GM19099 (cell line): ENCODE measurements at regions not wholly inside any gene's neighbourhood (a gene's known extent, or its start where the extent isn't known, plus 50 kb on each side); places are given as distances from the start of the nearest gene placed in this dataset.

Source experiments
- POLR2A ChIP-seq: IDR thresholded peaks from 3 replicates; pipeline ENCODE4 v1.6.1; 2011; ENCODE audit warnings: low read depth; ENCODE audit not compliant: insufficient read length; ENCODE audit errors: extremely low read depth

- TF ChIP-seq POLR2A: no peak
These were observed 1546.5 kb downstream of the OTOL1 start for GRCh38 chr3:163043074-163043473.

GRCh38 chr3:163045945-163046344, 1549.3 kb downstream of the OTOL1 start:
- TF ChIP-seq POLR2A: no peak

- TF ChIP-seq POLR2A: no peak
These were observed 1552.3 kb downstream of the OTOL1 start for GRCh38 chr3:163048881-163049280.

GRCh38 chr3:163056874-163057497, 1560.4 kb downstream of the OTOL1 start:
- TF ChIP-seq POLR2A: no peak

- TF ChIP-seq POLR2A: no peak
These were observed 1561.6 kb downstream of the OTOL1 start for GRCh38 chr3:163058031-163058854.

GRCh38 chr3:163071713-163072112, 1575.1 kb downstream of the OTOL1 start:
- TF ChIP-seq POLR2A: no peak
